IPS-15b (cell line): ENCODE measurements at regions not wholly inside any gene's neighbourhood (a gene's known extent, or its start where the extent isn't known, plus 50 kb on each side); places are given as distances from the start of the nearest gene placed in this dataset.

Source experiments
- H3K27me3 ChIP-seq: one replicate; pipeline ENCODE4 v1.6.1; 2013; ENCODE audit warnings: low read length; ENCODE audit not compliant: control insufficient read depth, insufficient read depth
- H3K36me3 ChIP-seq: one replicate; pipeline ENCODE4 v1.6.1; 2013; ENCODE audit warnings: low read length; ENCODE audit not compliant: control insufficient read depth, insufficient read depth
- H3K4me1 ChIP-seq: one replicate; pipeline ENCODE4 v1.6.1; 2013; ENCODE audit warnings: mild to moderate bottlenecking, low read length; ENCODE audit not compliant: control insufficient read depth, insufficient read depth
- H3K4me3 ChIP-seq: one replicate; pipeline ENCODE4 v1.5.1; 2013; ENCODE audit warnings: low read depth, low read length
- H3K9ac ChIP-seq: one replicate; pipeline ENCODE4 v1.6.1; 2013; ENCODE audit warnings: low read depth, mild to moderate bottlenecking, low read length
- H3K9me3 ChIP-seq: one replicate; pipeline ENCODE4 v1.6.1; 2013; ENCODE audit warnings: mild to moderate bottlenecking, low read length; ENCODE audit not compliant: control insufficient read depth, insufficient read depth

DNA sequence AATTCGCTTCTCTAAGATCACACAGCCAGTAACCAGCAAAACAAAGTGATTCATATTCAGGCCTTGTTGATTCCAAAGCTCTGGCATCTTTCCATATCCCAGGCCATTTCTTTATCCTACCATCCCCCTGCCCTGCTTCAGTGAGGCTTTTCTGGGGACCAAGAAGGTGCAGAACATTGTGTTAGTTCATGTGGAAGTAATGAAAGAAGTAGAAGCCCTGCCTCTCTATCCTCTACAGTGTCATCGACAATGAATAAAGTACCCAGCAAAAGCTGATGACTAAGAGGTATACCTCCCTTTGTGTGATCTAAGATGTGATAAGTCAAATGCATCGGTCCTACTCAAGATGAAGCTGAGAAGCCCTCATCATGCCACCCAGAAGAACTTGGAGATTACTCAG is 383.2 kb downstream of the BCL11A start:
- Histone ChIP-seq H3K9me3 (no peaks in the 10 kb centered on the region), H3K36me3 (no peaks in the 10 kb centered on the region), H3K9ac (no peak overlapping the region), H3K4me1 (no peaks in the 10 kb centered on the region), H3K4me3 (no peak overlapping the region), H3K27me3 (no peaks in the 10 kb centered on the region)

DNA sequence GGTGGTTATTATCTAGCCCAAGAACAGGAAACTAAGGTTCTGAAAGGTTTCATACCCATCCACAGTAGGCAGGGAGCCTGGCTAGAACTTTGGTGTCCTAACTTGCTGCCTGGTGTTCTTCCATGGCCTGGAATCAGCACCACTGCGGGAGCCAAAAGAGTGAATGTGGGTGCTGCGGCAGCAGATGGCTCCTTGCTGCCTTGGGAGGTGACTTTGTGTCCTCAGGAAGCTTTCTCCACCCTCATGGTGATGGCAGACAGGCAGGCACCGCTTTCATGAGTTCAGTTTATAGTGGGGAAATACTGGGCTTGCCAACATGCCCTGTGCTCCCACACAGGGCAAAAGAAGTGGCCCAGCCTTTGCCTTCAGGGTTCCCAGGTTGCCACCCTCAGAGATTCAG is 385.2 kb downstream of the BCL11A start:
- Histone ChIP-seq H3K27me3 (no peaks in the 10 kb centered on the region), H3K36me3 (no peaks in the 10 kb centered on the region), H3K9ac (no peak overlapping the region), H3K9me3 (no peaks in the 10 kb centered on the region), H3K4me3 (no peak overlapping the region), H3K4me1 (no peaks in the 10 kb centered on the region)

DNA sequence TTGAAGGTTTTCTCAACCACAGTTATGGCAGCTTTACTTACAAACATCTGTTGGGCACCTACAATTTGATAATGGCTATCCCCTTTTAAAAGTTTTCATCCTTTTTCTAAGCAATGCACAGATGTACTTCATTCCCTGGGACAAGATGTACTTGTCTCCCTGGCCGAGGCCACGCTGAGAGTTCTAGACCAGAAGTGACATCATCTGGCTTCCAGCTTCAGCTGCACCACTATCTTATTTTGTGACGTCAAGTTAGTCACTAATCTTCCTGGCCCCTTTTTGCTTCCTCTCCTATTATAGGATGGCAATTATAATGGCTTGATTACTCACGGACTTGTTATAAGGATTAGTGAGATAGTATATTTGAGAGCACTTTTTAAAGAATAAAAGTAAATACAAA is 386.4 kb downstream of the BCL11A start:
- no peaks in the 10 kb centered on the region for H3K36me3 ChIP-seq
- H3K9ac ChIP-seq = no peak overlapping the region
- H3K4me1 ChIP-seq = no peaks in the 10 kb centered on the region
- no peaks in the 10 kb centered on the region for H3K27me3 ChIP-seq
- no peak overlapping the region for H3K4me3 ChIP-seq
- H3K9me3 ChIP-seq = no peaks in the 10 kb centered on the region

DNA sequence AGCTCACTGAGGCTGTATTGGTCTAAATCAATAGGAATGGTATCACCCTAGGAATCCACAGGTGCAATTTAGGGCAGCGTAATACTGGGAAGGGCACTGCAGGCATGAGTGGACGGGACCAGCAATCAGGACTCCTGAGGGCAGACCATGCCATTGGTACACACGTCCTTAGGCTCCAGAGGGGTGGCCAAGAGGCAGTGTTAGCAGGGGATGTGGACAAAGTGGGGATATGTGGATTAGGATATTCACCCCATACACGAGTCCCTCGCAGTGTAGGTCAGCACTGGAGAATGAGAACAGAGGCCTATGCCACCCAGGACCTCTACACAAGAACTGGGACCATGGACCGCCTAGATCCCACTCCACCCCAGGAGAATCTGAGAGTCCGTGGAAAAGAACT is 389.8 kb downstream of the BCL11A start:
- Histone ChIP-seq H3K36me3 (no peaks in the 10 kb centered on the region), H3K4me1 (no peaks in the 10 kb centered on the region), H3K4me3 (no peak overlapping the region), H3K9me3 (no peaks in the 10 kb centered on the region), H3K9ac (no peak overlapping the region), H3K27me3 (no peaks in the 10 kb centered on the region)

DNA sequence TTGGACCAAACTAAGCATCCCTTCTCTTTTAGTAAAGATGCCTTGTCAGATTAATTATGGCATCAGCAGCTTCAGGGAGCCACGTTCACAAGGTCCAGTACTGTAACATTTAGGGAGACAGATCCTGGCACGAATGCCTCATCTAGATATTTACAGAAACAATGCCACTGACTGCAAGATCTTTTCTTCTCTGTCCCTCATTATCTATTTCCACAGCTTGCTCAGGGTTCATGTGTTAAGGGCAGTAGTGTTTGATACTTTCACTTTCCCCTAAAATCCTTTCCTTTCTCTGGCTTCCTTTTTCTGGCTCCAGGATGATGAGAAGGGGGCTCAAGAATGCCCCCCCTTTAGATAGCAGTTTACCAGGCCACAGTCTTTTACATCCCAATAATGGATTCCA is 393.9 kb downstream of the BCL11A start:
- Histone ChIP-seq H3K4me3 (no peak overlapping the region), H3K27me3 (no peaks in the 10 kb centered on the region), H3K4me1 (no peaks in the 10 kb centered on the region), H3K9ac (no peak overlapping the region), H3K9me3 (no peaks in the 10 kb centered on the region), H3K36me3 (no peaks in the 10 kb centered on the region)

DNA sequence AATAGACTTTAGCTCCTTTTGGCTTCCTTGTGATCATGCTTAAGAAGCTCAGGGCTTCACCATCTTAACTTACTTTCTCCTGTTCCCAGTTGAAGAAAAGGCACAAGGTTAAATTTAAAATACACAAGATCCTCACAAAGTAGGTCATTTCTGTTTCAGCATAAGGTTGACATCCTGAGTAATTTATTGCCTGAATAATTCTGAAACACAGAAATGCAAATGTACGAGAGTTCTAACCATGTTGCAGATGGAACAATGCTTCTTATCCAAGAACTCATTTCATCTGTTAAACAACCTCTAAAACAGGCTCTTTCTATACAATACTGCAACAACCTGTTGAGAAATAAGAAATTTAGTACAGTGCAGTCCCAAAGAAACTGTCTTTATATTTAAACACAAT is 395.2 kb downstream of the BCL11A start:
- no peak overlapping the region for H3K9ac ChIP-seq
- no peak overlapping the region for H3K4me3 ChIP-seq
- H3K36me3 ChIP-seq = no peaks in the 10 kb centered on the region
- H3K4me1 ChIP-seq = no peaks in the 10 kb centered on the region
- no peaks in the 10 kb centered on the region for H3K9me3 ChIP-seq
- H3K27me3 ChIP-seq = no peaks in the 10 kb centered on the region

DNA sequence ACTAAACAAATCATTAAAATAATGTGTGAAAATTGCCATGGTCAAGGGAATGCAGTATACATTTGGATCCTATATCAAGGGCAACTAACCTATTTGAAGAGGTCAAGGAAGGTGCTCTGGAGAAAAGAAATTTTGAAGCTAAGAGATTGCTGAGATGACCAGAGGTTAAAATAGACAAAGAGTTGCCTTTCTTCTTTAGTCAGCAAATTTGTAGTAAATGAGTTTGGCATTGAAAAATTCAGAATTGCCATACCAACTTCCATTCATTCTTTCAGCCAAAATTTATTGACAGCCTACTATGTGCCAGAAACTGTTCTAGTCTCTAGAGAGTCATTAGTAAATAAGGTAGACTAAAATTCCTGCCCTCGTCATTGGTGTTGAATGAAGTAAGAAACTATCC is 396.2 kb downstream of the BCL11A start:
- no peaks in the 10 kb centered on the region for H3K27me3 ChIP-seq
- H3K9me3 ChIP-seq = no peaks in the 10 kb centered on the region
- no peaks in the 10 kb centered on the region for H3K36me3 ChIP-seq
- no peak overlapping the region for H3K4me3 ChIP-seq
- no peaks in the 10 kb centered on the region for H3K4me1 ChIP-seq
- H3K9ac ChIP-seq = no peak overlapping the region

DNA sequence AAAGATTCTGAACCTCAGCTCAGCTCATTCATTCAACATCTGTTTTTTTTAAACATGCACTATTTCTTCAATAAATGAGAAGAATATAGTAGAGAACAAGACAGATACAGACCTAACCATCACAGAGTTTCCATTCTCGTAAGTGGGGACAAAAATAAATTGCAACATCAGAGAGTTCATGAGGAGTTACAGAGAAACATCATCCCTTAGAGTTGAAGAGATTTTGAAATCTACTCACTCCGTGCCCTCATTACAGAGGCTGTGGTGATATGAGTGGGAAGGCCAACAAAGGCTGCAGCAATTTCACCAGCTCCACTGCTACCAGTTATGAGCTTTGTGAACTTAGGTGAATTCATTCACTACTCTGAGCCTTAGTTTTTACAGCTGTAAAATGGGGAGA is 399.3 kb downstream of the BCL11A start:
- H3K27me3 ChIP-seq = no peaks in the 10 kb centered on the region
- H3K9me3 ChIP-seq = no peaks in the 10 kb centered on the region
- no peak overlapping the region for H3K4me3 ChIP-seq
- no peaks in the 10 kb centered on the region for H3K4me1 ChIP-seq
- H3K9ac ChIP-seq = no peak overlapping the region
- H3K36me3 ChIP-seq = no peaks in the 10 kb centered on the region

DNA sequence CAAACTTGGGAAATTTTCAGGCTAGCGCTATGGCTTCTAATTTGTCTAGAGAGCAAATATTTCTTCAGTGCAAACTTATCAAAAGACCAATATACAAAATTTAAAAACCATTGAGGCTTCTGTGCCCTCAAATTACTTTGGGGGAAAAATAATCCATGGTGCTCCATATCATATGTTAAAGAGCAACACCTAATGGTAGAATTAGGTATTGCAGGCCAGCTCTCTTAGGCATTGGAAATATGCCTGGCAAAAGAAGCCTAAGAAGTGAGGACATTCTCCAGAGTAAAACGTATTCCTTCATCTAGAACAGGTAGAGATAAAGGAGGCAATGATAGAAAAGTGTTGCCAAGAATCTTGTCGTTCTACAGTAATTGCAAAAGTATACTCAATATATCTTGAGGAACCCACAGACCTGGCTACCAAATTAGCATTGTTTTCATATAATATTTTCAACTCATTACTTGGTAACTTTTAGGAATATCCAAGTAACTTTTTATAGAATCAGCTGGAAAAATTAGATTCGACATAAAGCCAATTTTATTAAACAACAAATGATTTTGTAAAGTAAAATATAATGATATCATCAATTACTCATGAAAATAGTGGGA is 401.1 kb downstream of the BCL11A start:
- no peaks in the 10 kb centered on the region for H3K36me3 ChIP-seq
- H3K4me3 ChIP-seq = no peak overlapping the region
- no peaks in the 10 kb centered on the region for H3K27me3 ChIP-seq
- H3K9me3 ChIP-seq = no peaks in the 10 kb centered on the region
- no peaks in the 10 kb centered on the region for H3K4me1 ChIP-seq
- no peak overlapping the region for H3K9ac ChIP-seq

DNA sequence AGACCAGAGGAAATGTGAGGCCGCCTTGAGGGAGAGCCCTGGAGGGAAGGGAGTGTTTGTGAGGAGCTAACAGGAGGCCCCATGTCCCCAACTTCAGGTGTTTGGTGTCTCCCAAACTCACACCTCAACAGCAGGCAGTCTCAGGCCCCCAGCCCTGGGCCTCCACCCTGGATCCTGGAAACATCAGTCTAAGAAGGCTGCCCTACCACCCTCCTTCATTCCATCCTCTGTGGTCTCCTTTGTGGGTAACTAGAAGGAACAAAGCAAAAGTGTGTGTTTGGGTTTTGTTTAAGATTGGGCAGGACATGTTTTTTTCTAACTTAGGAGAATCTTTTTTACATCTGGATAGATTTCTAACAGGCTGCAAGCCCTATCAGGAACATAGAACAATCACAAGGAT is 404.3 kb downstream of the BCL11A start:
- no peak overlapping the region for H3K9ac ChIP-seq
- H3K27me3 ChIP-seq = no peaks in the 10 kb centered on the region
- no peaks in the 10 kb centered on the region for H3K36me3 ChIP-seq
- H3K4me3 ChIP-seq = no peak overlapping the region
- no peaks in the 10 kb centered on the region for H3K9me3 ChIP-seq
- no peaks in the 10 kb centered on the region for H3K4me1 ChIP-seq

DNA sequence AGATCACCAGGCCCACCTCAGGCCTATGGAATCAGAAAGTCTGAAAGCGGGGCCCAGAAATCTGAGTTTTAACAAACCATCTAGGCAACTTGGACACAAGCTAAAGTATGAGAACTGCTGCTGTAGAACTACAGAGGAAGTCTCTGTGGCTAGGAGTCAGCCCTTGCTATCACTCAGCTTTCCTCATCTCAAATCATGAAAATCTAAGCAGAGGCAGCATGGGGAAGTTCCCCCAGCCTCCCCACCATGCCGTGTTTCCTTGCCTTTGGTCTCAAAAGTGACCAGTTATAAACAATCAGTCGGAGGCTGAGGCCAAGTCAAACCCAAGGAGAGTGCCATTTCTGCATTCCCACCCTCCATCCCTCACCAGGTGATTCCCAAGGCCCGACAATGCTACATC is 404.7 kb downstream of the BCL11A start:
- no peak overlapping the region for H3K9ac ChIP-seq
- H3K4me1 ChIP-seq = no peaks in the 10 kb centered on the region
- no peaks in the 10 kb centered on the region for H3K27me3 ChIP-seq
- no peak overlapping the region for H3K4me3 ChIP-seq
- no peaks in the 10 kb centered on the region for H3K9me3 ChIP-seq
- H3K36me3 ChIP-seq = no peaks in the 10 kb centered on the region

DNA sequence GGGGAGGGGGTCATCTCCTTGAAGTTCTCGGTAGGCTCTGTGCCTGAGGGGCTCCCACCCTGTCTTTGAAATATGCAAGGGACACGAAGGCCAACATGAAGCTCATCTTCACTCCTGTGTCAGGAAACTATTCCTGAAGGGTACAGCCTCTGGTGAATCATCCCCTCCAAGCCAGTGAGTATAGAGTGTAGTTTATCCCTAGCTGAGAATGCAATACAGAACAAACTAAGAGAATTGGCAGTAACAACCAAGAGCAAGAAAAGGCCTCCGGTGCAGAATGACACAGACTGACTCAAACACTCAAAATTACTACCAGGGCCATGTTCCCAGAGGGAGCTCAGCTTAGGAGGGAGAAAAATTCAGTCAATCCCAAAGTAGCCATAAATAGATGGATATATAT is 413.3 kb downstream of the BCL11A start:
- Histone ChIP-seq H3K4me1 (peaks cover 2% of the 10 kb centered on the region), H3K36me3 (no peaks in the 10 kb centered on the region), H3K9me3 (peaks cover 12% of the 10 kb centered on the region), H3K4me3 (peak overlapping the region; percentile 2), H3K9ac (no peak overlapping the region), H3K27me3 (no peaks in the 10 kb centered on the region)

DNA sequence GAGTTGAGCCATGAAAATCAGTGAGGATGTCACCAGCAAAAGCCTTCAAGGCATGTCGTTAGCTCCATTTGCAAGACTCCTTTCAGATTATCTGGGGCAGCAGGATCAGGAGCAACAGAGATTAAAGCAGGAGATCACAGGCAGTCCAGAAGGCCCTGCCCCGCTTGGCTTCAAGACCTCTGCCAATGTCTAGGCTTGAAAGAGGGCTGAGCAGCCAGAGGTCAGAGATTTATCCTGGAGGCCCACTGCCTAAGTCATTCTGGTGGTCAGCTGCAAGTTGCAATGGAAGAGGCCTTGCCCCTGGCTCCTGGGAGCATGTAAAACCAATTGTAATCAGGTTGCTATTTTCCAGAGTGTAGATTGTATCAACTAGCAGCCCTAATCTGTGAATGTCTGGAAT is 416.5 kb downstream of the BCL11A start:
- Histone ChIP-seq H3K9ac (no peak overlapping the region), H3K27me3 (no peaks in the 10 kb centered on the region), H3K9me3 (peaks cover 12% of the 10 kb centered on the region), H3K4me1 (peaks cover 2% of the 10 kb centered on the region), H3K36me3 (no peaks in the 10 kb centered on the region), H3K4me3 (no peak overlapping the region)
